ENCODE measurements at regions not wholly inside any gene's neighbourhood (a gene's known extent, or its start where the extent isn't known, plus 50 kb on each side); places are given as distances from the start of the nearest gene placed in this dataset.

- intact Hi-C loops (cut with micrococcal nuclease) = no loop called here
- Histone ChIP-seq H2AFZ (ENCODE audit: low read length) (no peak overlapping the region), H3K9me2 (replicated peaks; ENCODE audit: low read length) (no peaks in the 10 kb centered on the region), H3K36me3 (ENCODE audit: low read depth, low read length) (no peaks in the 10 kb centered on the region), H3K9me3 (ENCODE audit: low read length) (no peaks in the 10 kb centered on the region), H3K9ac (ENCODE audit: low read length) (no peak overlapping the region), H3K4me3 (ENCODE audit: low read length) (no peak overlapping the region), H3K4me1 (ENCODE audit: insufficient read depth, low read length) (peaks cover 28% of the 10 kb centered on the region), H3K27ac (ENCODE audit: low read length) (no peak overlapping the region), H3K27me3 (ENCODE audit: low read length) (no peaks in the 10 kb centered on the region), H3K4me2 (ENCODE audit: low read length) (no peak overlapping the region), H4K20me1 (ENCODE audit: low read length) (no peaks in the 10 kb centered on the region), H3F3A (ENCODE audit: low read length, unreplicated experiment) (no peaks in the 10 kb centered on the region), H3K79me2 (ENCODE audit: low read length) (no peaks in the 10 kb centered on the region)
- ChIA-PET POLR2A (ENCODE audit: unreplicated experiment) (no interaction called here), CTCF (no interaction called here)
- BruUV-seq (replicated peaks) = no TSS peak
- ATAC-seq (no peak), DNase-seq (no peak)
- TF ChIP-seq EZH2 (IDR thresholded peaks at IDR 0.05; ENCODE audit: low read length, unreplicated experiment) (no peak), EZH2phosphoT487 (IDR thresholded peaks at IDR 0.05; ENCODE audit: borderline replicate concordance, low read length) (no peak), CTCF (conservative IDR thresholded peaks at IDR 0.05; ENCODE audit: low read depth, low read length) (no peak)
Measured at GRCh38 chr7:41882745-41883420, 180.0 kb upstream of the INHBA start.

GRCh38 chr7:41882256-41882655 is 179.4 kb upstream of the INHBA start:
- H3K36me3 ChIP-seq (ENCODE audit: low read depth, low read length) = no peaks in the 10 kb centered on the region
- no peak for ATAC-seq
- ChIA-PET POLR2A (ENCODE audit: unreplicated experiment) (no interaction called here), CTCF (no interaction called here)
- H3K9me3 ChIP-seq (ENCODE audit: low read length) = no peaks in the 10 kb centered on the region
- no peaks in the 10 kb centered on the region for H3F3A ChIP-seq (ENCODE audit: low read length, unreplicated experiment)
- H3K4me2 ChIP-seq (ENCODE audit: low read length) = no peak overlapping the region
- H3K4me1 ChIP-seq (ENCODE audit: insufficient read depth, low read length) = peaks cover 25% of the 10 kb centered on the region
- BruUV-seq (replicated peaks) = no TSS peak
- TF ChIP-seq EZH2phosphoT487 (IDR thresholded peaks at IDR 0.05; ENCODE audit: borderline replicate concordance, low read length) (no peak), CTCF (conservative IDR thresholded peaks at IDR 0.05; ENCODE audit: low read depth, low read length) (no peak), EZH2 (IDR thresholded peaks at IDR 0.05; ENCODE audit: low read length, unreplicated experiment) (no peak)
- H2AFZ ChIP-seq (ENCODE audit: low read length) = no peak overlapping the region
- no peak overlapping the region for H3K27ac ChIP-seq (ENCODE audit: low read length)
- H3K9me2 ChIP-seq (replicated peaks; ENCODE audit: low read length) = no peaks in the 10 kb centered on the region
- H3K4me3 ChIP-seq (ENCODE audit: low read length) = no peak overlapping the region
- H4K20me1 ChIP-seq (ENCODE audit: low read length) = no peaks in the 10 kb centered on the region
- H3K79me2 ChIP-seq (ENCODE audit: low read length) = no peaks in the 10 kb centered on the region
- H3K27me3 ChIP-seq (ENCODE audit: low read length) = no peaks in the 10 kb centered on the region
- H3K9ac ChIP-seq (ENCODE audit: low read length) = no peak overlapping the region
- no peak for DNase-seq
- intact Hi-C loops (cut with micrococcal nuclease) = no loop called here

GRCh38 chr7:41881331-41882130 is 178.6 kb upstream of the INHBA start:
- CTCF ChIA-PET = no interaction called here
- intact Hi-C loops (cut with micrococcal nuclease) = no loop called here
- POLR2A ChIA-PET (ENCODE audit: unreplicated experiment) = interaction anchor here (0.6 kb wide), 1 partner anchor 36 kb away, joined by 3 read pairs; no protein-coding TSS in a partner anchor
- no peaks in the 10 kb centered on the region for H3K36me3 ChIP-seq (ENCODE audit: low read depth, low read length)
- DNase-seq = no peak
- BruUV-seq (replicated peaks) = no TSS peak
- no peaks in the 10 kb centered on the region for H3K79me2 ChIP-seq (ENCODE audit: low read length)
- H3K9me3 ChIP-seq (ENCODE audit: low read length) = no peaks in the 10 kb centered on the region
- ATAC-seq = no peak
- H2AFZ ChIP-seq (ENCODE audit: low read length) = no peak overlapping the region
- TF ChIP-seq EZH2phosphoT487 (IDR thresholded peaks at IDR 0.05; ENCODE audit: borderline replicate concordance, low read length) (no peak), CTCF (conservative IDR thresholded peaks at IDR 0.05; ENCODE audit: low read depth, low read length) (no peak), EZH2 (IDR thresholded peaks at IDR 0.05; ENCODE audit: low read length, unreplicated experiment) (no peak)
- H3K27ac ChIP-seq (ENCODE audit: low read length) = no peak overlapping the region
- H3F3A ChIP-seq (ENCODE audit: low read length, unreplicated experiment) = no peaks in the 10 kb centered on the region
- no peak overlapping the region for H3K9ac ChIP-seq (ENCODE audit: low read length)
- no peaks in the 10 kb centered on the region for H3K9me2 ChIP-seq (replicated peaks; ENCODE audit: low read length)
- no peak overlapping the region for H3K4me3 ChIP-seq (ENCODE audit: low read length)
- H3K27me3 ChIP-seq (ENCODE audit: low read length) = no peaks in the 10 kb centered on the region
- no peak overlapping the region for H3K4me2 ChIP-seq (ENCODE audit: low read length)
- no peaks in the 10 kb centered on the region for H4K20me1 ChIP-seq (ENCODE audit: low read length)
- peaks cover 18% of the 10 kb centered on the region for H3K4me1 ChIP-seq (ENCODE audit: insufficient read depth, low read length)
